Stomach (tissue), 4 donors: ENCODE measurements at regions not wholly inside any gene's neighbourhood (a gene's known extent, or its start where the extent isn't known, plus 50 kb on each side); places are given as distances from the start of the nearest gene placed in this dataset.

ENCODE experiments used
- EP300 ChIP-seq: sonication (generic); formaldehyde crosslinking; IDR thresholded peaks from one replicate; pipeline ENCODE4 v1.6.1; 2017; ENCODE audit warnings: antibody characterized with exemption
- POLR2A ChIP-seq, 4 donors: fragments of 450-650 bp; IDR thresholded peaks; one replicate each; pipeline ENCODE4 v1.6.1; 2016; ENCODE audit warnings: antibody characterized with exemption in 4 of 4, control low read depth in 2 of 4, mild to moderate bottlenecking in 1 of 4, moderate library complexity in 1 of 4
- TF ChIP-seq, protein P1 (sequence below), 7 experiments: fragments of 450-650 bp in 4 of 7; fragments of 200-600 bp in 3 of 7; sonication (generic) in 3 of 7; IDR thresholded peaks; one replicate each; pipeline ENCODE4 v1.5.1; 2016 to 2019; ENCODE audit warnings: antibody characterized with exemption in 7 of 7, control low read depth in 2 of 7, mild to moderate bottlenecking in 1 of 7

DNA sequence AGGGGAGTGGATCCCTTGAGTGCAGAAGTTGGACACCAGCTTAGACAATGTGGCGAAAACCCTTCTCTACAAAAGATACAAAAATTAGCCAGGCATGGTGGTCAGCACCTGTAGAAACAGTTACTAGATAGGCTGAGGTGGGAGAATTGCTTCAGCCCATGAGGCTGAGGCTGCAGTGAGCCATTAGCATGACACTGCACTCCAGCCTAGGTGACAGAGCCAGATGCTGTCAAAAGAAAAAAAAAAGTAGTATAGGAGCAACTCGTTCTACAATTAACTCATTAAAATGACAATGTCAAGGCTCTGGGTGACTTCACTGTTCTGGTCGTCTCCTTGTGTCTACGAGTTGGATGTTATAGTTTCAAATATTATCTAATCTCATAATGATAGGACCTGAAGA lies 370.6 kb upstream of the NCAM2 start:
- TF ChIP-seq, protein P1, sequence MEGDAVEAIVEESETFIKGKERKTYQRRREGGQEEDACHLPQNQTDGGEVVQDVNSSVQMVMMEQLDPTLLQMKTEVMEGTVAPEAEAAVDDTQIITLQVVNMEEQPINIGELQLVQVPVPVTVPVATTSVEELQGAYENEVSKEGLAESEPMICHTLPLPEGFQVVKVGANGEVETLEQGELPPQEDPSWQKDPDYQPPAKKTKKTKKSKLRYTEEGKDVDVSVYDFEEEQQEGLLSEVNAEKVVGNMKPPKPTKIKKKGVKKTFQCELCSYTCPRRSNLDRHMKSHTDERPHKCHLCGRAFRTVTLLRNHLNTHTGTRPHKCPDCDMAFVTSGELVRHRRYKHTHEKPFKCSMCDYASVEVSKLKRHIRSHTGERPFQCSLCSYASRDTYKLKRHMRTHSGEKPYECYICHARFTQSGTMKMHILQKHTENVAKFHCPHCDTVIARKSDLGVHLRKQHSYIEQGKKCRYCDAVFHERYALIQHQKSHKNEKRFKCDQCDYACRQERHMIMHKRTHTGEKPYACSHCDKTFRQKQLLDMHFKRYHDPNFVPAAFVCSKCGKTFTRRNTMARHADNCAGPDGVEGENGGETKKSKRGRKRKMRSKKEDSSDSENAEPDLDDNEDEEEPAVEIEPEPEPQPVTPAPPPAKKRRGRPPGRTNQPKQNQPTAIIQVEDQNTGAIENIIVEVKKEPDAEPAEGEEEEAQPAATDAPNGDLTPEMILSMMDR (IDR thresholded peaks at IDR 0.05) = no peak
- TF ChIP-seq POLR2A (IDR thresholded peaks at IDR 0.05) (no peak), EP300 (no peak)
